H9 (cell line): ENCODE measurements at regions not wholly inside any gene's neighbourhood (a gene's known extent, or its start where the extent isn't known, plus 50 kb on each side); places are given as distances from the start of the nearest gene placed in this dataset.

Source experiments
- DNase-seq: peaks from one replicate; pipeline ENCODE4 v3.0.0-alpha.2; 2017
- H2AFZ ChIP-seq: one replicate; pipeline ENCODE4 v1.6.1; 2013; ENCODE audit warnings: mild to moderate bottlenecking, low read length, control low read depth, moderate library complexity
- H2AK5ac ChIP-seq: 2 replicates; pipeline ENCODE4 v1.6.1; 2013; ENCODE audit warnings: low read length, control low read depth, mixed read lengths; ENCODE audit not compliant: insufficient read length
- H2BK120ac ChIP-seq: one replicate; pipeline ENCODE4 v1.6.1; 2013; ENCODE audit warnings: low read depth, mild to moderate bottlenecking, low read length, control low read depth, inconsistent platforms; ENCODE audit not compliant: poor library complexity, severe bottlenecking
- H2BK12ac ChIP-seq: 2 replicates; pipeline ENCODE4 v1.6.1; 2013; ENCODE audit warnings: low read length, control low read depth, mixed read lengths, low read depth; ENCODE audit not compliant: insufficient read length
- H2BK15ac ChIP-seq: 2 replicates; pipeline ENCODE4 v1.6.1; 2013; ENCODE audit warnings: low read depth, low read length, control low read depth
- H2BK20ac ChIP-seq: one replicate; pipeline ENCODE4 v1.6.1; 2013; ENCODE audit warnings: low read depth, mild to moderate bottlenecking, low read length, control low read depth, inconsistent platforms; ENCODE audit not compliant: poor library complexity, severe bottlenecking
- H2BK5ac ChIP-seq: 2 replicates; pipeline ENCODE4 v1.6.1; 2013; ENCODE audit warnings: low read length, control low read depth, mixed read lengths; ENCODE audit not compliant: insufficient read length
- H3K14ac ChIP-seq: 2 replicates; pipeline ENCODE4 v1.6.1; 2013; ENCODE audit warnings: low read length, control low read depth; ENCODE audit not compliant: insufficient read depth
- H3K18ac ChIP-seq: 2 replicates; pipeline ENCODE4 v1.6.1; 2013; ENCODE audit warnings: low read depth, mild to moderate bottlenecking, mixed read lengths, low read length, control low read depth; ENCODE audit not compliant: insufficient read length
- H3K23ac ChIP-seq: 2 replicates; pipeline ENCODE4 v1.6.1; 2013; ENCODE audit warnings: low read length, control low read depth, mixed read lengths, low read depth; ENCODE audit not compliant: insufficient read length
- H3K23me2 ChIP-seq: 2 replicates; pipeline ENCODE4 v1.6.1; 2013; ENCODE audit warnings: low read depth, mild to moderate bottlenecking, mixed read lengths, low read length, control low read depth; ENCODE audit not compliant: insufficient read length, poor library complexity, severe bottlenecking
- H3K27ac ChIP-seq: 2 replicates; pipeline ENCODE4 v1.5.1; 2013; ENCODE audit warnings: low read length, control low read depth, mixed read lengths, low read depth; ENCODE audit not compliant: insufficient read length
- H3K27me3 ChIP-seq: 2 replicates; pipeline ENCODE4 v1.6.1; 2013; ENCODE audit warnings: low read length, control low read depth, inconsistent platforms; ENCODE audit not compliant: insufficient read depth
- H3K4ac ChIP-seq: 2 replicates; pipeline ENCODE4 v1.6.1; 2013; ENCODE audit warnings: low read depth, mild to moderate bottlenecking, control low read depth, inconsistent platforms, low read length, moderate library complexity
- H3K4me1 ChIP-seq: 2 replicates; pipeline ENCODE4 v1.6.1; 2013; ENCODE audit warnings: low read length, control low read depth, inconsistent platforms; ENCODE audit not compliant: insufficient read depth
- H3K4me2 ChIP-seq: 2 replicates; pipeline ENCODE4 v1.6.1; 2013; ENCODE audit warnings: low read length, control low read depth, mixed read lengths; ENCODE audit not compliant: insufficient read length, insufficient read depth
- H3K56ac ChIP-seq: 2 replicates; pipeline ENCODE4 v1.6.1; 2013; ENCODE audit warnings: low read depth, mild to moderate bottlenecking, mixed read lengths, low read length, control low read depth; ENCODE audit not compliant: insufficient read length
- H3K79me1 ChIP-seq: 2 replicates; pipeline ENCODE4 v1.6.1; 2013; ENCODE audit warnings: low read depth, mild to moderate bottlenecking, moderate library complexity, low read length, control low read depth, inconsistent platforms; ENCODE audit not compliant: insufficient read depth, poor library complexity, severe bottlenecking
- H3K79me2 ChIP-seq: 2 replicates; pipeline ENCODE4 v1.6.1; 2013; ENCODE audit warnings: low read length, control low read depth, inconsistent platforms; ENCODE audit not compliant: insufficient read depth
- H3K9ac ChIP-seq: 2 replicates; pipeline ENCODE4 v1.6.1; 2013; ENCODE audit warnings: low read length, control low read depth, mixed read lengths; ENCODE audit not compliant: insufficient read length; ENCODE audit errors: extremely low read depth
- H3K9me3 ChIP-seq: one replicate; pipeline ENCODE4 v1.6.1; 2013; ENCODE audit warnings: low read depth, low read length, inconsistent platforms; ENCODE audit not compliant: control insufficient read depth
- H3T11ph ChIP-seq: one replicate; pipeline ENCODE4 v1.6.1; 2013; ENCODE audit warnings: mild to moderate bottlenecking, low read length, control low read depth, inconsistent platforms
- H4K20me1 ChIP-seq: one replicate; pipeline ENCODE4 v1.6.1; 2013; ENCODE audit not compliant: control insufficient read depth, insufficient read length, insufficient read depth
- H4K5ac ChIP-seq: 2 replicates; pipeline ENCODE4 v1.6.1; 2013; ENCODE audit warnings: low read depth, mild to moderate bottlenecking, mixed read lengths, low read length, control low read depth; ENCODE audit not compliant: insufficient read length
- H4K8ac ChIP-seq: replicated peaks from 2 replicates; pipeline ENCODE4 v1.6.1; 2013; ENCODE audit warnings: low read length, control low read depth, mixed read lengths, low read depth; ENCODE audit not compliant: insufficient read length
- H4K91ac ChIP-seq: 2 replicates; pipeline ENCODE4 v1.6.1; 2013; ENCODE audit warnings: low read depth, mild to moderate bottlenecking, moderate library complexity, mixed read lengths, low read length, control low read depth; ENCODE audit not compliant: insufficient read length
- H3K27ac Mint-ChIP-seq, 3 experiments: 2 replicates in 2 of 3; 3 replicates in 1 of 3; pipeline ENCODE4 v1.8.0; 2020 to 2021; ENCODE audit warnings: mixed read lengths in 3 of 3, mild to moderate bottlenecking in 1 of 3, moderate library complexity in 1 of 3
- H3K27me3 Mint-ChIP-seq: 2 replicates; pipeline ENCODE4 v1.8.0; 2021; ENCODE audit warnings: low read depth, mild to moderate bottlenecking, moderate library complexity, mixed read lengths
- H3K36me3 Mint-ChIP-seq, 3 experiments: 2 replicates in 2 of 3; 3 replicates in 1 of 3; pipeline ENCODE4 v1.8.0; 2020 to 2021; ENCODE audit warnings: low read depth in 3 of 3, mixed read lengths in 3 of 3; ENCODE audit not compliant: insufficient read depth in 1 of 3
- H3K4me1 Mint-ChIP-seq, 2 experiments: 2 replicates each; pipeline ENCODE4 v1.8.0; 2020; ENCODE audit warnings: mixed read lengths in 2 of 2
- H3K4me3 Mint-ChIP-seq, 2 experiments: 2 replicates in 1 of 2; 3 replicates in 1 of 2; pipeline ENCODE4 v1.8.0; 2020 to 2021; ENCODE audit warnings: mild to moderate bottlenecking in 2 of 2, mixed read lengths in 2 of 2, moderate library complexity in 1 of 2
- H3K9me3 Mint-ChIP-seq, 2 experiments: 2 replicates in 1 of 2; 3 replicates in 1 of 2; pipeline ENCODE4 v1.8.0; 2020; ENCODE audit warnings: mild to moderate bottlenecking in 2 of 2, mixed read lengths in 2 of 2, moderate library complexity in 1 of 2
- CTCF ChIP-seq: fragments of 200-600 bp; sonication (generic); conservative IDR thresholded peaks from 3 replicates; pipeline ENCODE4 v1.8.0; 2021; ENCODE audit warnings: antibody characterized with exemption, mild to moderate bottlenecking
- WGBS: extraction: QIAGEN DNeasy Blood & Tissue Kit; methylation state at CpG from one replicate; pipeline ENCODE4 v1.1.7; 2013; ENCODE audit warnings: missing lambda C conversion rate, low lambda C conversion rate, mixed read lengths; ENCODE audit not compliant: insufficient read length; ENCODE audit errors: extremely low coverage; 5-methylcytosine and 5-hydroxymethylcytosine counted together

GRCh38 chr9:71308454-71308853, 187.0 kb upstream of the TRPM3 start:
- no peak overlapping the region for H3K23ac ChIP-seq
- no peak overlapping the region for H3K56ac ChIP-seq
- H3K79me1 ChIP-seq: no peaks in the 10 kb centered on the region
- peaks cover 0 to 2% of the 10 kb centered on the region in 2 experiments; a peak in 1 of 4 replicates for H3K4me1 Mint-ChIP-seq
- no peak overlapping the region for H3K4me2 ChIP-seq
- H3K9me3 ChIP-seq: no peaks in the 10 kb centered on the region
- no peak overlapping the region for H4K8ac ChIP-seq
- no peaks in the 10 kb centered on the region for H3K23me2 ChIP-seq
- no peak for DNase-seq
- H2BK5ac ChIP-seq: no peak overlapping the region
- no CpG with 5 or more reads among the region's 1 CpG for WGBS
- no peaks in the 10 kb centered on the region for H3K36me3 Mint-ChIP-seq
- H2AK5ac ChIP-seq: no peak overlapping the region
- no peak for TF ChIP-seq CTCF
- H3K27ac ChIP-seq: no peak overlapping the region
- H2AFZ ChIP-seq: no peak overlapping the region
- H4K5ac ChIP-seq: no peak overlapping the region
- H2BK20ac ChIP-seq: no peak overlapping the region
- H3T11ph ChIP-seq: no peak overlapping the region
- H4K91ac ChIP-seq: no peak overlapping the region
- H3K79me2 ChIP-seq: no peaks in the 10 kb centered on the region
- H3K18ac ChIP-seq: no peak overlapping the region
- H3K27me3 Mint-ChIP-seq: no peaks in the 10 kb centered on the region
- H2BK120ac ChIP-seq: no peak overlapping the region
- no peaks in the 10 kb centered on the region for H3K4me1 ChIP-seq
- H3K9me3 Mint-ChIP-seq: no peaks in the 10 kb centered on the region
- no peak overlapping the region for H2BK15ac ChIP-seq
- H3K14ac ChIP-seq: no peak overlapping the region
- H2BK12ac ChIP-seq: no peak overlapping the region
- no peak overlapping the region for H3K4ac ChIP-seq
- no peaks in the 10 kb centered on the region for H3K27me3 ChIP-seq
- no peak overlapping the region for H3K4me3 Mint-ChIP-seq
- H3K27ac Mint-ChIP-seq: no peak overlapping the region
- H4K20me1 ChIP-seq: no peaks in the 10 kb centered on the region
- no peak overlapping the region for H3K9ac ChIP-seq
